ENCODE measurements at regions not wholly inside any gene's neighbourhood (a gene's known extent, or its start where the extent isn't known, plus 50 kb on each side); places are given as distances from the start of the nearest gene placed in this dataset.
"Not testable (repeated sequence)": the region's sequence is repeated elsewhere in the genome, so short reads cannot be mapped to it uniquely, and the experiment has no call there.

- no peak for DNase-seq
Measured at GRCh38 chr7:152956006-152956405, 196.5 kb downstream of the ACTR3B start.

GRCh38 chr7:152959610-152960009, 200.1 kb downstream of the ACTR3B start:
- DNase-seq, result no peak

GRCh38 chr7:152961796-152962195, 202.2 kb downstream of the ACTR3B start:
- DNase-seq, result not testable (repeated sequence)

GRCh38 chr7:152966189-152966588, 206.6 kb downstream of the ACTR3B start:
- DNase-seq, result no peak

- DNase-seq, result no peak
Measured at GRCh38 chr7:152967958-152968357, 208.4 kb downstream of the ACTR3B start.

GRCh38 chr7:152968514-152968913, 209.0 kb downstream of the ACTR3B start:
- no peak for DNase-seq

GRCh38 chr7:152969335-152969734, 209.8 kb downstream of the ACTR3B start:
- no peak for DNase-seq

- DNase-seq, result no peak
Measured at GRCh38 chr7:152969839-152970238, 210.3 kb downstream of the ACTR3B start.

GRCh38 chr7:152970481-152970880, 210.9 kb downstream of the ACTR3B start:
- no peak for DNase-seq

GRCh38 chr7:152974577-152974976, 215.0 kb downstream of the ACTR3B start:
- no peak for DNase-seq

- DNase-seq, result no peak
Measured at GRCh38 chr7:152975076-152975475, 215.5 kb downstream of the ACTR3B start.

GRCh38 chr7:152979376-152979775, 219.8 kb downstream of the ACTR3B start:
- no peak for DNase-seq

GRCh38 chr7:152984421-152984820, 224.9 kb downstream of the ACTR3B start:
- no peak for DNase-seq

- no peak for DNase-seq
Measured at GRCh38 chr7:152986376-152986775, 226.8 kb downstream of the ACTR3B start.

- DNase-seq, result no peak
Measured at GRCh38 chr7:152987656-152988055, 228.1 kb downstream of the ACTR3B start.

GRCh38 chr7:152989889-152990380, 230.4 kb downstream of the ACTR3B start:
- no peak for DNase-seq

GRCh38 chr7:152998420-152998819, 238.9 kb downstream of the ACTR3B start:
- DNase-seq, result no peak

GRCh38 chr7:153002115-153002514, 242.6 kb downstream of the ACTR3B start:
- no peak for DNase-seq

- DNase-seq, result no peak
Measured at GRCh38 chr7:153002572-153002971, 243.0 kb downstream of the ACTR3B start.

- no peak for DNase-seq
Measured at GRCh38 chr7:153004341-153004740, 244.8 kb downstream of the ACTR3B start.

- no peak for DNase-seq
Measured at GRCh38 chr7:153005750-153006435, 246.3 kb downstream of the ACTR3B start.

- DNase-seq, result no peak
Measured at GRCh38 chr7:153006452-153006851, 246.9 kb downstream of the ACTR3B start.

- DNase-seq, result no peak
Measured at GRCh38 chr7:153006911-153007310, 247.4 kb downstream of the ACTR3B start.

GRCh38 chr7:153010416-153010815, 250.9 kb downstream of the ACTR3B start:
- DNase-seq, result no peak

GRCh38 chr7:153012203-153012602, 252.7 kb downstream of the ACTR3B start:
- no peak for DNase-seq

Measured in NCI-H1092 (cell line).